IMR-90 (cell line): ENCODE measurements at regions not wholly inside any gene's neighbourhood (a gene's known extent, or its start where the extent isn't known, plus 50 kb on each side); places are given as distances from the start of the nearest gene placed in this dataset.

Experiments
- ATAC-seq: fragments of 200-7000 bp; cut with Tn5 transposase; 2 replicates; pipeline ENCODE4 v1.9.1; 2020; ENCODE audit warnings: low read depth, mild to moderate bottlenecking, moderate library complexity
- BruUV-seq: library from RNA; stranded (reverse); fragments of 400-500 nt; replicated peaks from 2 replicates; lab custom pipeline; 2021; lab: Mats Ljungman, UMichigan
- CTCF ChIA-PET: fragments of 300-600 bp; formaldehyde crosslinking; extraction: SDS; loops from one replicate; lab custom pipeline; 2021; ENCODE audit warnings: antibody characterized with exemption; lab: Yijun Ruan, JAX
- POLR2A ChIA-PET: fragments of 300-600 bp; sonication (Branson Sonifier 250); formaldehyde crosslinking; loops from one replicate; lab custom pipeline; 2022; ENCODE audit warnings: antibody characterized with exemption; ENCODE audit not compliant: unreplicated experiment; lab: Charles Lee
- DNase-seq: peaks from one replicate; pipeline ENCODE4 v3.0.0; 2013
- H2AFZ ChIP-seq: replicated peaks from 2 replicates; pipeline ENCODE3; 2013; ENCODE audit warnings: low read length, mild to moderate bottlenecking; ENCODE audit not compliant: poor library complexity
- H2AK5ac ChIP-seq: 2 replicates; pipeline ENCODE4 v1.6.1; 2013; ENCODE audit warnings: low read depth, low read length, inconsistent platforms
- H2AK9ac ChIP-seq: replicated peaks from 2 replicates; pipeline ENCODE3; 2013; ENCODE audit warnings: mild to moderate bottlenecking, low read depth, low read length, moderate library complexity; ENCODE audit not compliant: poor library complexity
- H2BK120ac ChIP-seq: 2 replicates; pipeline ENCODE4 v1.6.1; 2013; ENCODE audit warnings: low read depth, low read length, inconsistent platforms
- H2BK15ac ChIP-seq: 3 replicates; pipeline ENCODE4 v1.6.1; 2013; ENCODE audit warnings: low read depth, low read length, inconsistent platforms
- H2BK20ac ChIP-seq: 2 replicates; pipeline ENCODE4 v1.6.1; 2013; ENCODE audit warnings: low read depth, mild to moderate bottlenecking, inconsistent platforms, low read length, moderate library complexity
- H2BK5ac ChIP-seq: 2 replicates; pipeline ENCODE4 v1.6.1; 2013; ENCODE audit warnings: mild to moderate bottlenecking, low read depth, low read length, inconsistent platforms; ENCODE audit not compliant: poor library complexity, severe bottlenecking
- H3K14ac ChIP-seq: replicated peaks from 2 replicates; pipeline ENCODE4 v1.6.1; 2013; ENCODE audit warnings: low read depth, low read length, inconsistent platforms
- H3K18ac ChIP-seq: 2 replicates; pipeline ENCODE4 v1.6.1; 2013; ENCODE audit warnings: low read depth, low read length, control low read depth
- H3K23ac ChIP-seq: 2 replicates; pipeline ENCODE4 v1.6.1; 2013; ENCODE audit warnings: low read depth, low read length, inconsistent platforms
- H3K27ac ChIP-seq: 2 replicates; pipeline ENCODE4 v1.5.1; 2013; ENCODE audit warnings: mild to moderate bottlenecking, control low read depth, low read length; ENCODE audit not compliant: insufficient read depth
- H3K27me3 ChIP-seq: 2 replicates; pipeline ENCODE4 v1.6.1; 2013; ENCODE audit warnings: low read length; ENCODE audit not compliant: control insufficient read depth, insufficient read depth
- H3K36me3 ChIP-seq: 2 replicates; pipeline ENCODE4 v1.6.1; 2013; ENCODE audit warnings: low read length, mixed read lengths; ENCODE audit not compliant: control insufficient read depth, insufficient read depth
- H3K4ac ChIP-seq: 2 replicates; pipeline ENCODE4 v1.6.1; 2013; ENCODE audit warnings: low read depth, low read length, inconsistent platforms
- H3K4me1 ChIP-seq: 2 replicates; pipeline ENCODE4 v1.6.1; 2013; ENCODE audit warnings: low read length, mixed read lengths; ENCODE audit not compliant: control insufficient read depth, insufficient read depth
- H3K4me2 ChIP-seq: 2 replicates; pipeline ENCODE4 v1.6.1; 2013; ENCODE audit warnings: low read depth, mild to moderate bottlenecking, control low read depth, low read length, moderate library complexity
- H3K4me3 ChIP-seq: 2 replicates; pipeline ENCODE4 v1.5.1; 2013; ENCODE audit warnings: low read depth, mild to moderate bottlenecking, control low read depth, low read length, moderate library complexity; ENCODE audit not compliant: insufficient read depth
- H3K56ac ChIP-seq: 2 replicates; pipeline ENCODE4 v1.6.1; 2013; ENCODE audit warnings: low read length, inconsistent platforms; ENCODE audit not compliant: insufficient read depth; ENCODE audit errors: extremely low read depth
- H3K79me1 ChIP-seq, 2 experiments: 2 replicates each; pipeline ENCODE4 v1.6.1; 2013; ENCODE audit warnings: low read length in 2 of 2, inconsistent platforms in 1 of 2, low read depth in 1 of 2
- H3K9ac ChIP-seq: 2 replicates; pipeline ENCODE4 v1.6.1; 2013; ENCODE audit warnings: low read depth, low read length, control low read depth
- H3K9me1 ChIP-seq: 2 replicates; pipeline ENCODE4 v1.6.1; 2013; ENCODE audit warnings: low read length, inconsistent platforms; ENCODE audit not compliant: insufficient read depth
- H3K9me3 ChIP-seq: 2 replicates; pipeline ENCODE4 v1.6.1; 2013; ENCODE audit warnings: low read length; ENCODE audit not compliant: control insufficient read depth, insufficient read depth
- H4K20me1 ChIP-seq: 2 replicates; pipeline ENCODE4 v1.6.1; 2013; ENCODE audit warnings: low read length, inconsistent platforms; ENCODE audit not compliant: insufficient read depth
- H4K5ac ChIP-seq: 2 replicates; pipeline ENCODE4 v1.6.1; 2013; ENCODE audit warnings: mild to moderate bottlenecking, low read depth, low read length, control low read depth
- H4K8ac ChIP-seq, 2 experiments: 2 replicates each; pipeline ENCODE4 v1.6.1; 2013; ENCODE audit warnings: low read depth in 2 of 2, low read length in 2 of 2, control low read depth in 1 of 2, inconsistent platforms in 1 of 2
- H4K91ac ChIP-seq: 2 replicates; pipeline ENCODE4 v1.6.1; 2013; ENCODE audit warnings: low read depth, low read length, inconsistent platforms; ENCODE audit not compliant: insufficient read depth
- BHLHE40 ChIP-seq: fragments of 150-350 bp; IDR thresholded peaks from 2 replicates; pipeline ENCODE4 v1.6.1; 2016; ENCODE audit warnings: mild to moderate bottlenecking, low read depth, low read length
- CEBPB ChIP-seq: IDR thresholded peaks from 2 replicates; pipeline ENCODE4 v1.6.1; 2012; ENCODE audit warnings: low read depth, low read length, improper control_type of control experiment
- CHD1 ChIP-seq: IDR thresholded peaks from 2 replicates; pipeline ENCODE4 v1.6.1; 2012; ENCODE audit warnings: low read depth, low read length, improper control_type of control experiment
- CTCF ChIP-seq: conservative IDR thresholded peaks from 2 replicates; pipeline ENCODE4 v1.5.1; 2012; ENCODE audit warnings: mild to moderate bottlenecking, low read depth, low read length, improper control_type of control experiment
- ELK1 ChIP-seq: fragments of 150-350 bp; IDR thresholded peaks from 2 replicates; pipeline ENCODE4 v1.6.1; 2016; ENCODE audit warnings: low read depth, mild to moderate bottlenecking, low read length, moderate library complexity, borderline replicate concordance
- FOS ChIP-seq: fragments of 150-350 bp; IDR thresholded peaks from 2 replicates; pipeline ENCODE4 v1.6.1; 2016; ENCODE audit warnings: low read depth, low read length
- MAFK ChIP-seq: IDR thresholded peaks from 2 replicates; pipeline ENCODE4 v1.6.1; 2012; ENCODE audit warnings: low read depth, low read length, improper control_type of control experiment
- MAZ ChIP-seq: IDR thresholded peaks from 2 replicates; pipeline ENCODE4 v1.6.1; 2012; ENCODE audit warnings: low read depth, mild to moderate bottlenecking, low read length, improper control_type of control experiment, moderate library complexity, borderline replicate concordance
- MXI1 ChIP-seq: IDR thresholded peaks from 2 replicates; pipeline ENCODE4 v1.6.1; 2012; ENCODE audit warnings: low read depth, mild to moderate bottlenecking, low read length, moderate library complexity, borderline replicate concordance
- NFE2L2 ChIP-seq: fragments of 150-350 bp; IDR thresholded peaks from 2 replicates; pipeline ENCODE4 v1.6.1; 2016; ENCODE audit warnings: low read depth, mild to moderate bottlenecking, low read length
- POLR2A ChIP-seq: IDR thresholded peaks from 2 replicates; pipeline ENCODE4 v1.6.1; 2012; ENCODE audit warnings: mild to moderate bottlenecking, low read depth, low read length
- RAD21 ChIP-seq: IDR thresholded peaks from 2 replicates; pipeline ENCODE4 v1.6.1; 2012; ENCODE audit warnings: low read length, improper control_type of control experiment
- RCOR1 ChIP-seq: IDR thresholded peaks from 2 replicates; pipeline ENCODE4 v1.6.1; 2012; ENCODE audit warnings: mild to moderate bottlenecking, low read length, improper control_type of control experiment; ENCODE audit not compliant: insufficient replicate concordance
- RFX5 ChIP-seq: IDR thresholded peaks from 2 replicates; pipeline ENCODE4 v1.8.0; 2012; ENCODE audit warnings: low read depth, mild to moderate bottlenecking, low read length, moderate library complexity
- SMC3 ChIP-seq: fragments of 150-350 bp; IDR thresholded peaks from 2 replicates; pipeline ENCODE4 v1.6.1; 2016; ENCODE audit warnings: low read depth, mild to moderate bottlenecking, antibody characterized with exemption, low read length, moderate library complexity
- USF2 ChIP-seq: fragments of 150-350 bp; IDR thresholded peaks from 2 replicates; pipeline ENCODE4 v1.6.1; 2017; ENCODE audit warnings: mild to moderate bottlenecking, antibody characterized with exemption, low read length, low read depth
- WGBS, 2 experiments: methylation state at CpG; one replicate each; pipeline versions ENCODE4 v1.1.5 to v1.1.7; 2013; ENCODE audit warnings: missing lambda C conversion rate in 2 of 2; ENCODE audit not compliant: insufficient read length in 1 of 2; ENCODE audit errors: extremely low coverage in 2 of 2; 5-methylcytosine and 5-hydroxymethylcytosine counted together
- dilution Hi-C: fragments of 300-500 bp; cut with HindIII; formaldehyde crosslinking; loops from one replicate; pipeline ENCODE4 v1.14.3; 2018; ENCODE audit warnings: low sequenced_read_pairs; ENCODE audit not compliant: unreplicated experiment
- in situ Hi-C: fragments of 300-500 bp; cut with MboI; formaldehyde crosslinking; loops from 3 replicates; pipeline ENCODE4 v1.14.3; 2019; ENCODE audit warnings: low sequenced_read_pairs, inconsistent platforms, mixed read lengths
- intact Hi-C: fragments of 100-400 bp; cut with micrococcal nuclease; formaldehyde crosslinking; loops from 2 replicates; pipeline ENCODE4 v1.10.0; 2022

GRCh38 chr2:128867936-128868636 lies 549.4 kb upstream of the HS6ST1 start:
- H3K79me1 ChIP-seq: no peaks in the 10 kb centered on the region
- no peak overlapping the region for H3K4ac ChIP-seq
- no peak overlapping the region for H2AK9ac ChIP-seq
- H3K36me3 ChIP-seq: no peaks in the 10 kb centered on the region
- H2BK15ac ChIP-seq: no peak overlapping the region
- ChIA-PET POLR2A (no interaction called here), CTCF (no interaction called here)
- H3K9me1 ChIP-seq: no peaks in the 10 kb centered on the region
- H3K56ac ChIP-seq: no peak overlapping the region
- ATAC-seq (no peak), DNase-seq (no peak)
- H3K4me3 ChIP-seq: no peak overlapping the region
- no peak overlapping the region for H4K8ac ChIP-seq
- no peak overlapping the region for H2BK20ac ChIP-seq
- H2AFZ ChIP-seq: no peak overlapping the region
- H3K27me3 ChIP-seq: no peaks in the 10 kb centered on the region
- no peak overlapping the region for H2BK5ac ChIP-seq
- no peak overlapping the region for H3K27ac ChIP-seq
- no peak overlapping the region for H3K9ac ChIP-seq
- H4K91ac ChIP-seq: no peak overlapping the region
- H3K14ac ChIP-seq: no peak overlapping the region
- no peak overlapping the region for H2AK5ac ChIP-seq
- H3K4me2 ChIP-seq: no peak overlapping the region
- 80% methylated on average over 2 of the region's 7 CpGs; no CpG with 5 or more reads in 1 of the 2 experiments for WGBS, 2 experiments
- H2BK120ac ChIP-seq: no peak overlapping the region
- no peak overlapping the region for H3K18ac ChIP-seq
- in situ Hi-C loops (no loop called here), intact Hi-C loops (no loop called here), dilution Hi-C loops (no loop called here)
- no peaks in the 10 kb centered on the region for H4K20me1 ChIP-seq
- H3K9me3 ChIP-seq: peaks cover 2% of the 10 kb centered on the region; the same call in 1 of the 2 replicates
- no peaks in the 10 kb centered on the region for H3K4me1 ChIP-seq
- no peak overlapping the region for H4K5ac ChIP-seq
- BruUV-seq: no TSS peak
- TF ChIP-seq USF2: no peak
- TF ChIP-seq NFE2L2: no peak
- TF ChIP-seq SMC3: no peak
- no peak for TF ChIP-seq CHD1
- no peak for TF ChIP-seq RCOR1
- no peak for TF ChIP-seq MAZ
- no peak for TF ChIP-seq CEBPB
- TF ChIP-seq FOS: no peak
- no peak for TF ChIP-seq MAFK
- TF ChIP-seq BHLHE40: no peak
- TF ChIP-seq ELK1: no peak
- no peak for TF ChIP-seq RFX5
- TF ChIP-seq CTCF: no peak
- no peak for TF ChIP-seq POLR2A
- TF ChIP-seq MXI1: no peak
- no peak for TF ChIP-seq RAD21
- no peak overlapping the region for H3K23ac ChIP-seq
